WTC11 (cell line): ENCODE measurements at regions not wholly inside any gene's neighbourhood (a gene's known extent, or its start where the extent isn't known, plus 50 kb on each side); places are given as distances from the start of the nearest gene placed in this dataset.

Experiments
- ESRRA ChIP-seq: sonication (generic); formaldehyde crosslinking; IDR thresholded peaks from 2 replicates; pipeline ENCODE4 v1.8.1; 2022; ENCODE audit warnings: mild to moderate bottlenecking, missing genetic modification reagents, borderline replicate concordance
- SP1 ChIP-seq: sonication (generic); formaldehyde crosslinking; conservative IDR thresholded peaks from 2 replicates; pipeline ENCODE4 v1.8.1; 2022; ENCODE audit warnings: missing genetic modification reagents
- TF ChIP-seq, protein P1 (sequence below): sonication (generic); formaldehyde crosslinking; IDR thresholded peaks from 2 replicates; pipeline ENCODE4 v1.8.1; 2023; ENCODE audit warnings: mild to moderate bottlenecking, moderate library complexity, missing genetic modification reagents
- TF ChIP-seq, protein P2 (sequence below): fragments of 200-600 bp; IDR thresholded peaks from 2 replicates; pipeline ENCODE4 v1.8.0; 2022; ENCODE audit warnings: antibody characterized with exemption

DNA sequence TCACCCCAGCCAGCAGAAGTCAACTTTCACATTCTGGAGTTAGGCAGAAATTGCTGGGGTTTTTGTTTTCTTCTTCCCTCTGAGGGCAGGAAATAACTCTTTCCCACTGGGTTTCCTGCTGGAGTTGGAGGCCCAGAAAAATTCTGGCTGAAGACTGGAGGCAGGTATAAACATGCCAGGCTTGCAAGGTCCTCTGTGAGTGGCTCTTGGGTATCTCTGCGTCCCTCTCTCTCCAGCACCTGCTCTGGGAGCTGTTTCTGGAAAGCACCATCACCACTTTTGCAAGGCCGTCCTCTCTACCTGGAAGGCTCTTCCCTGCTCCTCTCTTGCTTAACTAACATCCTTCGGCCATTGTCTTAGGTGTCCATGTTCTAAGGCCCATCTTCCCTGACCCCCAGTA lies 91.0 kb downstream of the MCFD2 start:
- TF ChIP-seq, protein P1, sequence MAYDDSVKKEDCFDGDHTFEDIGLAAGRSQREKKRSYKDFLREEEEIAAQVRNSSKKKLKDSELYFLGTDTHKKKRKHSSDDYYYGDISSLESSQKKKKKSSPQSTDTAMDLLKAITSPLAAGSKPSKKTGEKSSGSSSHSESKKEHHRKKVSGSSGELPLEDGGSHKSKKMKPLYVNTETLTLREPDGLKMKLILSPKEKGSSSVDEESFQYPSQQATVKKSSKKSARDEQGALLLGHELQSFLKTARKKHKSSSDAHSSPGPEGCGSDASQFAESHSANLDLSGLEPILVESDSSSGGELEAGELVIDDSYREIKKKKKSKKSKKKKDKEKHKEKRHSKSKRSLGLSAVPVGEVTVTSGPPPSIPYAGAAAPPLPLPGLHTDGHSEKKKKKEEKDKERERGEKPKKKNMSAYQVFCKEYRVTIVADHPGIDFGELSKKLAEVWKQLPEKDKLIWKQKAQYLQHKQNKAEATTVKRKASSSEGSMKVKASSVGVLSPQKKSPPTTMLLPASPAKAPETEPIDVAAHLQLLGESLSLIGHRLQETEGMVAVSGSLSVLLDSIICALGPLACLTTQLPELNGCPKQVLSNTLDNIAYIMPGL (CRISPR knock-in tag): no peak
- TF ChIP-seq ESRRA (CRISPR knock-in tag): no peak
- no peak for TF ChIP-seq SP1
- TF ChIP-seq, protein P2, sequence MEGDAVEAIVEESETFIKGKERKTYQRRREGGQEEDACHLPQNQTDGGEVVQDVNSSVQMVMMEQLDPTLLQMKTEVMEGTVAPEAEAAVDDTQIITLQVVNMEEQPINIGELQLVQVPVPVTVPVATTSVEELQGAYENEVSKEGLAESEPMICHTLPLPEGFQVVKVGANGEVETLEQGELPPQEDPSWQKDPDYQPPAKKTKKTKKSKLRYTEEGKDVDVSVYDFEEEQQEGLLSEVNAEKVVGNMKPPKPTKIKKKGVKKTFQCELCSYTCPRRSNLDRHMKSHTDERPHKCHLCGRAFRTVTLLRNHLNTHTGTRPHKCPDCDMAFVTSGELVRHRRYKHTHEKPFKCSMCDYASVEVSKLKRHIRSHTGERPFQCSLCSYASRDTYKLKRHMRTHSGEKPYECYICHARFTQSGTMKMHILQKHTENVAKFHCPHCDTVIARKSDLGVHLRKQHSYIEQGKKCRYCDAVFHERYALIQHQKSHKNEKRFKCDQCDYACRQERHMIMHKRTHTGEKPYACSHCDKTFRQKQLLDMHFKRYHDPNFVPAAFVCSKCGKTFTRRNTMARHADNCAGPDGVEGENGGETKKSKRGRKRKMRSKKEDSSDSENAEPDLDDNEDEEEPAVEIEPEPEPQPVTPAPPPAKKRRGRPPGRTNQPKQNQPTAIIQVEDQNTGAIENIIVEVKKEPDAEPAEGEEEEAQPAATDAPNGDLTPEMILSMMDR: no peak
